ENCODE measurements at regions not wholly inside any gene's neighbourhood (a gene's known extent, or its start where the extent isn't known, plus 50 kb on each side); places are given as distances from the start of the nearest gene placed in this dataset.

- DNase-seq, result no peak
Observed at GRCh38 chr9:28215536-28216299, 642.4 kb upstream of the C9orf72 start.

- no peak for DNase-seq
Observed at GRCh38 chr9:28232686-28233085, 659.4 kb upstream of the C9orf72 start.

GRCh38 chr9:28234133-28234893 is 661.0 kb upstream of the C9orf72 start:
- no peak for DNase-seq

DNA sequence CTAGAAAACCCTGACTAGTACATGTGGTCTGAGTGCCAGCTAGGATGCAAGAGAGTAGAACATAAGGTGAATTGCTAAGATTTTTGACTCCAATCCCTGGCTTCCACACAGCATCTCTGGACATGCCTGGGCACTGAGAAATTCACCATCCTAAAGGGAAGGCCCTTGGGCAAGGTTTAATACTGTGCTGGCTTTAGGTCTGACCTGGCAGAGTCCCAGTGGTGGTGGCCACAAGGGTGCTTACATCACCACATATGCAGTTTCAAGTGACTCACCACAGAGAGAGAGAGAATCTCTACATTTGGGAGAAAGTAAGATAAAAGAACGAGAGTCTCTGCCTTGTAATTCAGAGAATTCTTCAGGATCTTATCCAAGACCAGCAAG is 661.6 kb upstream of the C9orf72 start:
- no peak for DNase-seq

DNA sequence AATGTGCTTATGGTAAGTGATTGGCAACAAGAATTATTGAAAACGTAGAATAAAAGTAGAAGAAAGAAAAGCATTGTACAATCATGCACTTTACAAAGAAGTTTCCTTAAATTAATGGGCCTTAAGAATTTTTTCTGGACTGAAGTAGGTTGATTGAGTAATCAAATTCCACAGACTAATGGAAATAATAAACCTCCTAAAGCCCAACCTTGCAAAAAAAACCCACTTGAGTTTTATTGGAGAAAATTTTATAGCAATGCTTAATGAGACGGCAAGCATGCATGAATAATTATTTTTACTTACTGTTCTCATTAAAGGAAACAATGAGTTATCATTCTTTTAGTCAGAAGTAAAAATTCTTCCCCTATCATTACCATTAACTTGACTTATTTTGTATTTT is 676.1 kb upstream of the C9orf72 start:
- DNase-seq, result no peak

DNA sequence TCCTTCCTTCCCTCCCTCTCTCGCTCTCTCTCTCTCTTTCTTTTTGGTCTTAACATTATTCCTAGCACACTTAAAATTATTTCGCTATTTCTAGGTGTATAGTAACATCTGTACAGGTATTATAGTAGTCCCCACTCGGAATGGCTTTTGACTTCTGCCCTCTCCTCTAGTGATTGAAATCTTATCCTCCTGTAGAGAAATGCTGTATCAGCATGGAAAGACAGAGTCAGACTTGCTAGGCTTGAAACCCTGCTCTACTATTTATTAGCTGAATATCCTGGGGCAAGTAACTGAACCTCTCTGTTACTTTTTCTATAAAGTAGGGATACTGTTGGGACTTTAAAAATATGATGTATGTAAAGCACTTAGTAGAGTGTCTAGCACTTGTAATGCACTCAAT is 681.9 kb upstream of the C9orf72 start:
- DNase-seq, result no peak

DNA sequence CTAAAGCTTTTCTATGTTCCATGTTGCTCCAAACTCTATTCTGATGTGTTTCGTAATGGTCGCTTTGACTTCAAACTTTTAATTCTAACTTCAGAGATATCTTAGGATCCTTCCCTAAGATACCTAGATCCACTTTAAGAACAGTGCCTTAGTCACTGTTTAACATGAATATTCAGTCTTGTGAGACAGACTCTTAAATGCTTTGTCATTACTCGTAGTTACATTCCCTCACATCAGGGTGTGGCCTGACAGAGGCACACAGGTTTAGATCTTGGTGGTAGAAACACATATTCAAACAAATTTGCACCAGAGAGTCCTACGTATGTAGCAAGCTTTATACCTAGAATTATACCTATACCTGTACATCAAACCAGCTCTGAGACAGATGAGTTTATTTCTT is 687.0 kb upstream of the C9orf72 start:
- DNase-seq, result no peak

- no peak for DNase-seq
Observed at GRCh38 chr9:28264368-28264767, 691.1 kb upstream of the C9orf72 start.

DNA sequence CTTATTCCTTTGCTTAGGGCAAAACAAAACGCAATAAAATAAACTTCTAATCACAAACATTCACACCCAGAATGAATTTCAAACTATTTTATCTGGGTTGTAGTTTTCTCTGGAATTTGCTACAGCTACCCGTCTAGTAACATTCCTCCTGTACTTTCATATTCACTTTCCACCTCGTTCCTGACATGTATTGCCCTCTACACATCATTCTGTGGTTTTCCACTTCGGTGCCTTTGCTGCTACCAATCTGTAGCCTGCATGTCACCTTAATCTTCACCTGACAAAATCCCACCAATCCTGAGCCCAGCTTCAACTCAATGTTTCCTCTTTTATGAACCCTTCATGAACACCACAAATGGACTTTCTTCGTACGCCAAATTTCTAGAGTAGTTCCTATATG is 694.1 kb upstream of the C9orf72 start:
- no peak for DNase-seq

- no peak for DNase-seq
Observed at GRCh38 chr9:28270156-28270555, 696.9 kb upstream of the C9orf72 start.

DNA sequence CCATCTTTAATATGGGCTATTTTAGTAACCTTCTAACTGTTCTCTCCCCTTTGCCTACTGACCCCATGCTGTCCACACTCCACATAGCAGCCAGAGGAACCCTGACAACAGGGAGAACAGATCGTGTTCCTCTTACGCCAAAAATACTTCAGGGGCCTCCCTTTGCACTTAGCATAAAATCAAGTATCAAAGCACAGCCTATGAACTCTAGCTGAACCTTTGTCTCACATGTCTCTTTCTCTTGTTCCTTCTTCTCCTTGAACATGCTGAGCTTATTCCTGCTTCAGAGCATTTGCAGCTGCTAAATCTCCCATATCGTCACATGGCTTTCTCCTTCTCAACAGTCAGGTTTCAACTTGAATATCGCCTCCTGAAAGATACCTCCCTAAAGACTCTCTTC is 698.8 kb upstream of the C9orf72 start:
- no peak for DNase-seq

DNA sequence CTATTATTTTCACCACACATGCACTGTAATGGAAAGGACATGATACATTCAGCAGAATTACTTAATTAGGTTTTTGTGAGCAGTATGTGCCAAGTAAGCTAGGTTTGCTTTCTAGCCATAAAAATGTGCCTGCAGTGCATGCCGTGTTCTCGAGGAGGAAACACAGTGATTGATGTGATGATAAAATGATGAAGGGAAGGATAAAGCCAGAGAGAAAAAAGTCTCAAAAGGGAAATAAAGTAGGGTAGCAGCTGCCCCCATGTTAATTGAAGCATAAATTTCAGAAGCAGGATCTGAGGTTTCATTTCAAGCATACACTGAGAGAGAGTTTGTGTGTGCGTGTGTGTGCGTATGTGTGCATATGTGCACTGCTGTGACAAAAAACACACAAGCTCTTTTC is 714.2 kb upstream of the C9orf72 start:
- no peak for DNase-seq

DNA sequence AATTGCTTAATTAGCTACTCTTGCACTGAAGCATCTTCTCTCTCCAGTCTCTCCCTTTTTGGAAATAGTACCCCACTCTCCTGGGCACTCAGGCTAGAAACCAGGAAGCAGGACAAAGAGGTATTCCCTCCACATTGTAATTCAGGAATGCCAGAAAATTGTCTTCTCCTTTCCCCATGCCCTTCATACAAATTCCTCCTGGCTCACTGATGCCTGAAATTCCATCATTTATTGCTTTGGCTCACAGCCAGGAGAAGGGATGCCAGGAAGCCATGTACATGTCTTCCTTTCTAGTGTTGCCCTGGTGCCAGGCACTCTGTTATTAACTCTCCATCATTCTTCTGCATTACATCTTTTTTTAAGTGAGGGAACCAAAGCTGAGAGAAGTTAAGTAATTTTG is 716.5 kb upstream of the C9orf72 start:
- DNase-seq, result no peak

DNA sequence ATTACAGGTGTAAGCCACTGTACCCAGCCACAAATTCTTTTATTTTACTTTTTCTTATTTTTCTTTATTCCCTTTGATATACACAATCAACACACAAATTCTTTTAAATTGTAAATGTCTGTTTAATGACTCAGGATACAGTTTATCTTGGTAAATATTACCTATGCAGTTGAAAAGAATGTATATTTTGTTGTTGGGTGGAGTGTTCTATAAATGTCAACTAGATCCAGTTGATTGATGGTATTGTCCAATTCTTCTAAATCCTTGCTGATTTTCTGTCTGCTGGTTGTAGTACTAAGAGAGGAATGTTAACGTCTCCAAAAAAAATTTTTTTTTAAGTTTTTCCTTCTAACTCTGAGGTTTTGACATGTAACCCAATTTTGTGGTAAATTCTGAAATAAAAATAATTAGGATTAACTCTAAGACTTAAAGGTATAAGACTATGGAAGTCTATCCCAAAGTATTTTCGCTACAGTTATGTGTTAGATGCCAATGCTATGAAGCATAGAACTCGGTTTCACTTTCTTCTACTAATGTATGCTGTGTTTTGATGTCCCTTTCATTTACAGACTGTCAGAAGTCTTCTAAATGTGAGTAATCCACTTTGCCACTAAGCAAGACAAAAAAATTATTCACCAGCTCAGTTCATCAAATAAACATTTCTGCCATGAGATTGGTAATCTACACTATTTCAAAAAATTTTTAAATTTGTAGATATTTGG is 720.2 kb upstream of the C9orf72 start:
- DNase-seq, result no peak

- no peak for DNase-seq
Observed at GRCh38 chr9:28301281-28301680, 728.0 kb upstream of the C9orf72 start.

- no peak for DNase-seq
Observed at GRCh38 chr9:28317745-28318144, 744.5 kb upstream of the C9orf72 start.

GRCh38 chr9:28318515-28318914 is 745.2 kb upstream of the C9orf72 start:
- no peak for DNase-seq

GRCh38 chr9:28319981-28320380 is 746.7 kb upstream of the C9orf72 start:
- no peak for DNase-seq

- no peak for DNase-seq
Observed at GRCh38 chr9:28320616-28321015, 747.3 kb upstream of the C9orf72 start.

- DNase-seq, result no peak
Observed at GRCh38 chr9:28329323-28329722, 756.0 kb upstream of the C9orf72 start.

GRCh38 chr9:28332648-28333047 is 759.4 kb upstream of the C9orf72 start:
- no peak for DNase-seq

- DNase-seq, result no peak
Observed at GRCh38 chr9:28341913-28342312, 768.6 kb upstream of the C9orf72 start.

DNA sequence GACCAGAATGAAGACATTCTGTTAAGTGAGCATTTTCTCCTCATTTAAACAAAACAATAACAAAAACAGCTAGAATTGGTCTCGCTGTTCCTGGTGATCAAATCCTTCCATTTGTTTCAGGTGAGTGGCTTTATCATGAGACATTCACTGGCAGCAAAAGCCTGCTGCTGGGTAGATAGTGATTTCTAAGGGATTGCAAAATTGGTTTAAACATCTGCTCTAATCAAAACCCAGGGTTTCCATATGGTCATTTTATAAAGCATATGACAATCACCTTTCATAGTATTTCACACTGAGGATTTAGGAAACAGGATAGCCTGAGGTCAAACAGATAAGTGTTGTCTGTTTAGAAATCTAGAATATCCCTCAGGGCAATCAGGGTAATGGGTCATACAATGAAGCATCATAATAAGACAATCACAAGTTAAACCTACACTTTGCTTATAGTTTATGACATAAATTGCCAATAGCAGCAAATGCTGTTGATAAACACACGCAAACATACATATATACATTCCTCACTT is 769.6 kb upstream of the C9orf72 start:
- no peak for DNase-seq

DNA sequence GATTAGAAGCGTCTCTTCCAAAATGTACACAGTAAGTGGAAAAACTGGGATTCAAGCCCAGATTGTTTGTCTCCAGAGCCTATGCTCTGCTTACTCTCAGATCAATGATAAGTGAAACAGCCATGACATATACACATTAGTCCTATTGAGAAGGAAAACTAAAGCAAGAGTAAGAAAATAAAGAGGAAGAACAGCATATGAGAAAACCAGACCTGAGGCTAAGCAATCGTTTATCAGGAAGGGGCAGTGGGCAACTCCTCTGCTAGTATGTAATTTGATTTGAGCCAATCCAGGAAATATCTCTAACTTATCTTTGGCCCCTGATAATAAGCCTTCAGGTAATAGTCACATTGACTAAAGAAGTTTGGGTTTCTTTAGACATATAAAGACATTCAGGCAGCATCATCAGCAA is 789.9 kb upstream of the C9orf72 start:
- no peak for DNase-seq
